CD4-positive, CD25-positive, alpha-beta regulatory T cell (primary cell): ENCODE measurements at regions not wholly inside any gene's neighbourhood (a gene's known extent, or its start where the extent isn't known, plus 50 kb on each side); places are given as distances from the start of the nearest gene placed in this dataset.

Experiments
- ATAC-seq, 2 donors: fragments of 150-1000 bp; cut with Tn5 transposase; one replicate each; pipeline ENCODE4 v1.10.0; 2021; ENCODE audit warnings: low read depth in 2 of 2, moderate number of reproducible peaks in 2 of 2, moderate library complexity in 1 of 2
- DNase-seq, 3 donors: peaks; one replicate each; pipeline versions ENCODE4 v3.0.0 to v3.0.0-alpha.2; 2012 to 2022; ENCODE audit warnings: mixed read lengths in 1 of 3
- H3K27ac ChIP-seq: one replicate; pipeline ENCODE4 v1.7.0; 2013; ENCODE audit warnings: mild to moderate bottlenecking, low read length; ENCODE audit not compliant: insufficient read depth, poor library complexity, severe bottlenecking
- H3K27me3 ChIP-seq: one replicate; pipeline ENCODE4 v1.7.0; 2013; ENCODE audit warnings: low read length; ENCODE audit not compliant: control insufficient read depth, insufficient read depth
- H3K36me3 ChIP-seq: one replicate; pipeline ENCODE4 v1.7.0; 2013; ENCODE audit warnings: mild to moderate bottlenecking, low read length, moderate library complexity; ENCODE audit not compliant: control insufficient read depth, insufficient read depth
- H3K4me1 ChIP-seq: 2 replicates; pipeline ENCODE4 v1.7.0; 2013; ENCODE audit warnings: mild to moderate bottlenecking, low read length; ENCODE audit not compliant: insufficient read depth, control insufficient read depth, poor library complexity, severe bottlenecking
- H3K4me3 ChIP-seq: one replicate; pipeline ENCODE4 v1.7.0; 2013; ENCODE audit warnings: low read depth, mild to moderate bottlenecking, low read length, moderate library complexity
- H3K9me3 ChIP-seq, 2 experiments: 1 replicate in 1 of 2; 2 replicates in 1 of 2; pipeline ENCODE4 v1.7.0; 2013; ENCODE audit warnings: low read length in 2 of 2, mild to moderate bottlenecking in 1 of 2, moderate library complexity in 1 of 2; ENCODE audit not compliant: control insufficient read depth in 2 of 2
- H3K27ac Mint-ChIP-seq, 3 donors: one replicate each; pipeline ENCODE4 v1.8.0; 2020 to 2022; ENCODE audit warnings: mild to moderate bottlenecking in 3 of 3, mixed read lengths in 3 of 3, moderate library complexity in 2 of 3
- H3K27me3 Mint-ChIP-seq: one replicate; pipeline ENCODE4 v1.8.0; 2022; ENCODE audit warnings: mild to moderate bottlenecking, mixed read lengths
- H3K36me3 Mint-ChIP-seq: one replicate; pipeline ENCODE4 v1.8.0; 2020; ENCODE audit warnings: mixed read lengths
- H3K4me1 Mint-ChIP-seq, 4 donors: one replicate each; pipeline ENCODE4 v1.8.0; 2020 to 2022; ENCODE audit warnings: mixed read lengths in 4 of 4, mild to moderate bottlenecking in 1 of 4
- H3K4me3 Mint-ChIP-seq, 4 donors: one replicate each; pipeline ENCODE4 v1.8.0; 2020 to 2022; ENCODE audit warnings: mild to moderate bottlenecking in 4 of 4, mixed read lengths in 4 of 4, moderate library complexity in 3 of 4
- H3K9me3 Mint-ChIP-seq, 7 donors: one replicate each; pipeline ENCODE4 v1.8.0; 2020 to 2022; ENCODE audit warnings: mixed read lengths in 7 of 7, mild to moderate bottlenecking in 3 of 7, moderate library complexity in 2 of 7

GRCh38 chr11:107247167-107247861 is 210.3 kb downstream of the CWF19L2 start:
- H3K4me3 Mint-ChIP-seq, result no peak overlapping the region
- H3K27me3 Mint-ChIP-seq, result no peaks in the 10 kb centered on the region
- H3K9me3 Mint-ChIP-seq, result no peaks in the 10 kb centered on the region
- ATAC-seq (no peak), DNase-seq (no peak)
- no peak overlapping the region for H3K4me3 ChIP-seq
- H3K27me3 ChIP-seq, result no peaks in the 10 kb centered on the region
- H3K36me3 Mint-ChIP-seq, result no peaks in the 10 kb centered on the region
- H3K27ac Mint-ChIP-seq, result no peak overlapping the region
- no peak overlapping the region for H3K27ac ChIP-seq
- no peaks in the 10 kb centered on the region for H3K36me3 ChIP-seq
- H3K4me1 ChIP-seq, result no peaks in the 10 kb centered on the region
- H3K9me3 ChIP-seq, result no peaks in the 10 kb centered on the region
- peaks cover 0 to 2% (median 0%) of the 10 kb centered on the region in 4 donors for H3K4me1 Mint-ChIP-seq

DNA sequence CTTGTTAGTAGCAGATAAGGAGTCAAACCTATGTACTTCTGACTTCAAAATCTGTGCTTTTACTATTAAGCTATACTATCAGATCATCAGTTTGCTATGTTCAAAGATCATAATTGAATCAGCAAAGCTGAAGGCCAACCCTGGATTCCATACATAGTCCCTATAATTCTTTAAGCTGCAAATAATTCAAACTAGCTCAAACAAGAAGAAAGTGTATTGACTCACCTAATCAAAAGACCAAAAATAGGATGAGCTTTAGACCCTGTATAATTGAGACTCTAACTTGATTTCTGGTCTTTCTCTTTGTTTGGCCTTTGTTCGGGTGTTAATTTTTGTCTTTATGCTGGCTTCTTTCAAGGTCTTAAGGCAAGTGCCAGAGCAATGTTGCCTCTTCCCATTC is 213.7 kb downstream of the CWF19L2 start:
- Histone ChIP-seq H3K27me3 (no peaks in the 10 kb centered on the region), H3K27ac (no peak overlapping the region), H3K36me3 (no peaks in the 10 kb centered on the region), H3K4me3 (no peak overlapping the region), H3K9me3 (no peaks in the 10 kb centered on the region), H3K4me1 (no peaks in the 10 kb centered on the region)
- H3K36me3 Mint-ChIP-seq, result no peaks in the 10 kb centered on the region
- no peaks in the 10 kb centered on the region for H3K27me3 Mint-ChIP-seq
- H3K9me3 Mint-ChIP-seq, result no peaks in the 10 kb centered on the region
- no peak overlapping the region for H3K27ac Mint-ChIP-seq
- H3K4me1 Mint-ChIP-seq, result peaks cover 0 to 2% (median 0%) of the 10 kb centered on the region in 4 donors
- DNase-seq (no peak), ATAC-seq (no peak)
- H3K4me3 Mint-ChIP-seq, result no peak overlapping the region

- no peak for DNase-seq
- Mint-ChIP-seq H3K9me3 (peaks cover 0 to 16% (median 10%) of the 10 kb centered on the region in 7 donors), H3K4me3 (no peak overlapping the region), H3K27ac (no peak overlapping the region), H3K27me3 (no peaks in the 10 kb centered on the region), H3K4me1 (no peaks in the 10 kb centered on the region), H3K36me3 (no peaks in the 10 kb centered on the region)
- Histone ChIP-seq H3K27ac (no peak overlapping the region), H3K9me3 (peaks cover 0 to 4% of the 10 kb centered on the region in 2 experiments), H3K36me3 (no peaks in the 10 kb centered on the region), H3K4me3 (no peak overlapping the region), H3K4me1 (no peaks in the 10 kb centered on the region), H3K27me3 (no peaks in the 10 kb centered on the region)
- no peak for ATAC-seq
Measured at GRCh38 chr11:107232451-107232850, 214.2 kb upstream of the GUCY1A2 start.

DNA sequence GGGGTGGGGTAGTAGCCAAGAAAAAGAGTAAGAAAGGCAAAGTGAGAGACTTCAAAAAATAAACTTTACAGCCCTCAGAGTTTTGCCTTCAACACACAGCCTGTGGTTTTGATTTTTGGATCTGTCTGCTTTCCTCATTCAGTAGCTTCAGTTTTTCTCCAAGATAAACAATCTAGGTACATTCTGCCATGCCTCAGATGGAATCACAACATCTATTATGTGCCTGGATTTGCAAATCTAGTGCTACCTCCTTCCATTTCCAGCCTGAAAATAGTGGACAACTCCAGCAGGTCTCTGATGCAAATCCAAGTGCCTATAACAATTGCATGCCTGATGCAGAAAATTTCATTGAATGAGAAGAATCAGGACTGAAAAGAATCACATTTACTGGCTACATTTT is 206.6 kb upstream of the GUCY1A2 start:
- Mint-ChIP-seq H3K4me3 (no peak overlapping the region), H3K27ac (no peak overlapping the region), H3K27me3 (no peaks in the 10 kb centered on the region), H3K9me3 (peaks cover 0 to 7% (median 1%) of the 10 kb centered on the region in 7 donors), H3K36me3 (no peaks in the 10 kb centered on the region), H3K4me1 (no peaks in the 10 kb centered on the region)
- ATAC-seq (no peak), DNase-seq (no peak)
- no peak overlapping the region for H3K4me3 ChIP-seq
- H3K36me3 ChIP-seq, result no peaks in the 10 kb centered on the region
- no peaks in the 10 kb centered on the region for H3K4me1 ChIP-seq
- no peak overlapping the region for H3K27ac ChIP-seq
- H3K9me3 ChIP-seq, result no peaks in the 10 kb centered on the region
- no peaks in the 10 kb centered on the region for H3K27me3 ChIP-seq

GRCh38 chr11:107222916-107223460 is 204.7 kb upstream of the GUCY1A2 start:
- Mint-ChIP-seq H3K9me3 (peaks cover 0 to 7% (median 0%) of the 10 kb centered on the region in 7 donors), H3K27ac (no peak overlapping the region), H3K4me1 (no peaks in the 10 kb centered on the region), H3K4me3 (no peak overlapping the region), H3K27me3 (no peaks in the 10 kb centered on the region), H3K36me3 (no peaks in the 10 kb centered on the region)
- ATAC-seq (no peak), DNase-seq (no peak)
- no peaks in the 10 kb centered on the region for H3K27me3 ChIP-seq
- no peak overlapping the region for H3K27ac ChIP-seq
- no peaks in the 10 kb centered on the region for H3K36me3 ChIP-seq
- H3K4me3 ChIP-seq, result no peak overlapping the region
- H3K9me3 ChIP-seq, result no peaks in the 10 kb centered on the region
- H3K4me1 ChIP-seq, result no peaks in the 10 kb centered on the region

DNA sequence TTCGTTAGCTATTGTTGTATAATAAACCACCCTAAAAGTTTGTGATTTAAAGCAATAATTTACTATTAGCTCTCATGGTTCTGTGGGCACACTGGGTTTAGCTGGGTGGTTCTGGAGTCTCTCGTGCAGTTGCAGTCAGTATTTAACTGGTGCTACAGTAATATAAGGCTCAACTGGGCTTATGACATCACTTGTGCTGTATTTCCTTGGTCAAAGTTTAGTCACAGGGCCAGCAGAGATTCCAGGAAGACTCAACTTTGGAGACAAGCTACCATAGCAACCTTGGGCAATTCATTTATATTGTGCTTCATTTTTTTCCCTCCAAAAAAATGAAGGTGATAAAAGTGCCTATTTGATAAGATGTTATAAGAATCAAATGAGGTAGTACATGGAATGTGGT is 204.2 kb upstream of the GUCY1A2 start:
- Mint-ChIP-seq H3K36me3 (no peaks in the 10 kb centered on the region), H3K4me3 (no peak overlapping the region), H3K9me3 (peaks cover 0 to 7% (median 0%) of the 10 kb centered on the region in 7 donors), H3K27me3 (no peaks in the 10 kb centered on the region), H3K4me1 (no peaks in the 10 kb centered on the region), H3K27ac (no peak overlapping the region)
- H3K36me3 ChIP-seq, result no peaks in the 10 kb centered on the region
- no peaks in the 10 kb centered on the region for H3K9me3 ChIP-seq
- no peak overlapping the region for H3K4me3 ChIP-seq
- H3K4me1 ChIP-seq, result no peaks in the 10 kb centered on the region
- no peaks in the 10 kb centered on the region for H3K27me3 ChIP-seq
- no peak overlapping the region for H3K27ac ChIP-seq
- ATAC-seq (no peak), DNase-seq (no peak)

DNA sequence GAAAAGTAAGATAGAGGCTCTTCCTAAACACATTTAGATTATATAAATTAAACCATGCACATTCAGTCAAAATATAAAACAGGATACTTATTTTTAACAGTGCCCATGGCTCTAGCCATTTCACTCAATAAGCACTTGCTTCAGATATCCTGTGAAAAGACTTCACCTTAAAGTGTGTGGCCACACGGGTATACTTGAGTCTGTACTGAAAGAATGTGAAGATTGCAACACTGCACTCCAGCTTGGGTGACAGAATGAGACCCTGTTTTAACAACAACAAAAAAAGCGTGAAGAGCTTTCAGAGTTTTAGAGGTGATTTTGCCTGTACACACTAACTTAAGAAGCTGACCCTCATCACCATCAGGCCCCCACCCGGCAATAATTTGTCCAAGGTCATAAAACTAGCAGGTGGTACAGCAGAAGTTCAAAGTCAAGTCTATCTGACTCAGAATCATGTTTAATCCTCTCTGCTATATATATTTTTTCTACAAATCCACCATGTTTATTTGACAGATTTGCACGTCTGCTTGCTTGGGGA is 203.5 kb upstream of the GUCY1A2 start:
- H3K4me3 Mint-ChIP-seq, result no peak overlapping the region
- no peaks in the 10 kb centered on the region for H3K4me1 Mint-ChIP-seq
- H3K27me3 Mint-ChIP-seq, result no peaks in the 10 kb centered on the region
- H3K9me3 Mint-ChIP-seq, result peaks cover 0 to 7% (median 0%) of the 10 kb centered on the region in 7 donors
- Histone ChIP-seq H3K4me1 (no peaks in the 10 kb centered on the region), H3K9me3 (no peaks in the 10 kb centered on the region), H3K27ac (no peak overlapping the region), H3K4me3 (no peak overlapping the region), H3K36me3 (no peaks in the 10 kb centered on the region), H3K27me3 (no peaks in the 10 kb centered on the region)
- no peak for ATAC-seq
- no peaks in the 10 kb centered on the region for H3K36me3 Mint-ChIP-seq
- no peak for DNase-seq
- H3K27ac Mint-ChIP-seq, result no peak overlapping the region
